Neuron (in vitro differentiated cells): ENCODE measurements at regions not wholly inside any gene's neighbourhood (a gene's known extent, or its start where the extent isn't known, plus 50 kb on each side); places are given as distances from the start of the nearest gene placed in this dataset.

Experiments
- H2AFZ ChIP-seq: one replicate; pipeline ENCODE4 v1.6.1; 2013; ENCODE audit warnings: low read depth, mild to moderate bottlenecking, inconsistent platforms, low read length, moderate library complexity
- H3K27me3 ChIP-seq: one replicate; pipeline ENCODE4 v1.6.1; 2013; ENCODE audit warnings: low read length; ENCODE audit not compliant: insufficient read depth
- H3K36me3 ChIP-seq: one replicate; pipeline ENCODE4 v1.6.1; 2013; ENCODE audit warnings: low read length; ENCODE audit not compliant: insufficient read depth
- H3K4me1 ChIP-seq: one replicate; pipeline ENCODE4 v1.6.1; 2013; ENCODE audit warnings: low read length; ENCODE audit not compliant: insufficient read depth
- H3K4me3 ChIP-seq: 2 replicates; pipeline ENCODE4 v1.5.1; 2013; ENCODE audit warnings: mild to moderate bottlenecking, low read length, moderate library complexity
- H3K9me3 ChIP-seq: one replicate; pipeline ENCODE4 v1.6.1; 2013; ENCODE audit warnings: low read length

DNA sequence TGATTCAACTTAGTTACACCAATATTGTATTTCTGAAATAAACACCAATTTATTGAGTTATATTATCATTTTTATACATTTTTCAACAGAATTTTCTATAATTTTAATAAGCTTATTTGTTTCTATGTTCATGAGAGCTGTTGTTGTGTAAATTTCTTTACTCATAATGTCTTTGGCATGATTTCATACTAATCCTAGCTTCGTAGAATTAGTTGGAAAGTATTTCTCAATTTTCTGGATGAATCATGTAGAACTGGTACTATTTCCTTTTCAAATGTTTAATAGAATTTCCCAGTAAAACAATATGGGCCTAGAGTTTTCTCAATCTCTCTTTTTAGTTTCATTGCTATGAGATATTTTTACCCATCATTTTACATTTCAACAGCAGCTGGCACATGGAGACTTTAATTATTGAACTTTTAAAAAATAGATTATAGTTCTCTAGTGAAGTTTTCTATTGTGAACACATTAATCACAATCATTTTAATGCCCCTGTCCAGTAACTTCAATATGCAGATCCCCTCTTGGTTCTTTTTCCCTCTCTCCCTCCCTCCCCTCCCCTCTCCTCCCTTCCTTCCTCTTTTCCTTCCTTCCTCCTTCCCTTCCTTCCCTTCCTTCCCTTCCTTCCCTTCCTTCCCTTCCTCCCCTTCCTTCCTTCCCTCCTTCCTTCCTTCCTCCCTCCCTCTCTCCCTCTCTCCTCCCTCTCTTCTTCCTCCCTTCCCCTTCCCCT lies 1357.1 kb downstream of the ZPLD1 start:
- H3K36me3 ChIP-seq: no peaks in the 10 kb centered on the region
- H3K9me3 ChIP-seq: no peaks in the 10 kb centered on the region
- no peaks in the 10 kb centered on the region for H3K27me3 ChIP-seq
- H3K4me1 ChIP-seq: no peaks in the 10 kb centered on the region
- no peak overlapping the region for H3K4me3 ChIP-seq
- no peak overlapping the region for H2AFZ ChIP-seq

DNA sequence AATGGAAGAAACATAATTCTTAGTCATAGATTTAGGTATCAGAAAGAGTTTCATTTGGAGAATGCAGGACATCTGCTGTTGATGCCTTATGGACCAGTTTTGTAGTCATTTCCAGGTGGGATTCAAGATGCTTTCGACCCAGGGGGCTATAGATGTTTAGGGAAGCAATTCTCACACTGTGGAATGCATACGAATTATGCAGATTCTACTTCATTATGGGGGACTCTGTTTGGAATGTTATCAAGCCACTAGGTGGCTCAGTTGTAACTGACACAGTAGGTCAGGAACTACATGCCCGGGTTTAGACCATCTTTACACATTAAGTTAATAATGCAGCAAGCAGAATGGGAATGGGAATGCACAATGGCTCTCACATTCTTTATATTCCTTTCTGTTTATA lies 1359.8 kb downstream of the ZPLD1 start:
- no peak overlapping the region for H3K4me3 ChIP-seq
- no peaks in the 10 kb centered on the region for H3K27me3 ChIP-seq
- H3K9me3 ChIP-seq: no peaks in the 10 kb centered on the region
- no peak overlapping the region for H2AFZ ChIP-seq
- no peaks in the 10 kb centered on the region for H3K4me1 ChIP-seq
- H3K36me3 ChIP-seq: no peaks in the 10 kb centered on the region

DNA sequence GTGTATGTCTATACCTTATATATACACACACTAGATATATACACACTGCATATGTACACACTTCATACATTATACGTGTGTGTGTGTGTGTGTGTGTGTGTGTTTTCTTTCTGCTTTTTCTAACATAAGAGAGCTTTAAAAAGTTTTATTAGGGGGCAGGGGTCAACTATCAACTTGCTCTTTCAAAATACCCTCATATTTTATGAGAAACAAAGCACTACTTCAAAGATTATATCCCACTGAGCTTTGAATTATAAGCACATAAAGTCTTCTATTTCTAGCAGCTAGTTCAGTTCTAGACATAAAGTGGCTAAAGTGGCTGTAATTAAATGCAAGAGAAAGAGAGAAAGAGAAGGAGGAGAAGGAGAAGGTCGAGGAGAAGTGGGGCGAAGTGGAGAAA lies 1361.3 kb downstream of the ZPLD1 start:
- Histone ChIP-seq H3K4me1 (no peaks in the 10 kb centered on the region), H3K36me3 (no peaks in the 10 kb centered on the region), H3K9me3 (no peaks in the 10 kb centered on the region), H2AFZ (no peak overlapping the region), H3K4me3 (no peak overlapping the region), H3K27me3 (no peaks in the 10 kb centered on the region)

DNA sequence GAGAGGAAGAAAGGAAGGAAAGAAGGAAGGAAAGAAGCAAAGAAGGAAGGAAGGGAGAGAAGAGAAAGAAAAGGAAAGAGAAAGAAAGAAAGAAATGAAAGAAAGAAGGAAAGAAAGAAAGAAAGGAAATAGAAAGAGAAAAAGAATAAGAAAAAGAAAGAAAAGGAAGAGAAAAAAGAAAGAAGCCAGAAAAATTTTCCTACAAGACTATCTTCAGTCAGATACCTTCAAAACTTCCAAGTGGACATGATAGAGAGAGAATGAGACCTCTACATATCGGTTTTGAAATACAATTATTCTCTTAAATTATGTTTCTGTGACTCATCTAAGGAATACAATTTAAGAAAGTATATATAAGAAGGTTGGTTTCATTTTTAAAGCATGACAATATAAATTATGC lies 1369.0 kb downstream of the ZPLD1 start:
- H3K36me3 ChIP-seq: no peaks in the 10 kb centered on the region
- H3K27me3 ChIP-seq: no peaks in the 10 kb centered on the region
- H2AFZ ChIP-seq: no peak overlapping the region
- H3K4me3 ChIP-seq: no peak overlapping the region
- no peaks in the 10 kb centered on the region for H3K9me3 ChIP-seq
- no peaks in the 10 kb centered on the region for H3K4me1 ChIP-seq

DNA sequence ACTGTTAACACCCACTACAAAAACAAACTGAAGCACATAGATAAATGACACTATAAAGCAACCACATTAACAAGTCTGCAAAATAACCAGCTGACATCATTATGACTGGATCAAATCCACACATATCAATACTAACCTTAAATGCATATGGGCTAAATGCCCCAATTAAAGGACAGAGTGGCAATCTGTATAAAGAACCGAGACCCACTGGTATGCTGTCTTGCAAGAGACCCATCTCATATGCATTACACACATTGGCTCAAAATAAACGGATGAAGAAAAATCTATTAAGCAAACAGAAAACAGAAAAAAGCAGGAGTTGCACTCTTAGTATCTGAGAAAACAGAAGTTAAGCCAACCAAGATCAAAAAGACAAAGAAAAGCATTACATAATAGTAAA lies 1375.4 kb downstream of the ZPLD1 start:
- H3K27me3 ChIP-seq: no peaks in the 10 kb centered on the region
- no peak overlapping the region for H2AFZ ChIP-seq
- no peaks in the 10 kb centered on the region for H3K36me3 ChIP-seq
- no peak overlapping the region for H3K4me3 ChIP-seq
- no peaks in the 10 kb centered on the region for H3K4me1 ChIP-seq
- H3K9me3 ChIP-seq: no peaks in the 10 kb centered on the region

DNA sequence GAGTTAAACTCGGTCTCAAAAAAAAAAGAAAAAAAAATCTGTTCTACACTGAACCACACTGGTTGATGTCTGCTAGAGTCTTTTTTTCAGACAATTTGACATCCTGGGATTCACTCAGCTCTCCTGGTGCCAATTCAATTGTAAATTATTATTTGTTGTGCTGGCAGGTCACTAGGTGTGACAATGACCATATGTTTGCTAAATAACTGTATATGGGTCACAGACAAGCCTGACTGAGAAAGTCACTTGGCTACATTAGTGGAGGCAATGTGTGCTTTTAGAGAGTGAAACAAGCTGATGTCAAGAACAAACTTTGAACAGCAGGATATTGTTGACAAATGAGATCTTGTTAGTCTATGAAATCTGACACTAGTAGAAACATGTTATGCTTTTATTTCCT lies 1379.1 kb downstream of the ZPLD1 start:
- Histone ChIP-seq H3K36me3 (no peaks in the 10 kb centered on the region), H3K9me3 (no peaks in the 10 kb centered on the region), H3K4me3 (no peak overlapping the region), H2AFZ (no peak overlapping the region), H3K4me1 (peaks cover 4% of the 10 kb centered on the region), H3K27me3 (no peaks in the 10 kb centered on the region)

GRCh38 chr3:103818398-103818797 lies 1383.6 kb downstream of the ZPLD1 start:
- Histone ChIP-seq H3K36me3 (no peaks in the 10 kb centered on the region), H3K9me3 (no peaks in the 10 kb centered on the region), H3K4me1 (peaks cover 6% of the 10 kb centered on the region), H3K4me3 (no peak overlapping the region), H2AFZ (peak overlapping the region; percentile 49), H3K27me3 (no peaks in the 10 kb centered on the region)

GRCh38 chr3:103818800-103819199 lies 1384.0 kb downstream of the ZPLD1 start:
- Histone ChIP-seq H3K9me3 (no peaks in the 10 kb centered on the region), H3K4me1 (peaks cover 6% of the 10 kb centered on the region), H3K4me3 (no peak overlapping the region), H3K36me3 (no peaks in the 10 kb centered on the region), H3K27me3 (no peaks in the 10 kb centered on the region), H2AFZ (peak overlapping the region; percentile 49)

GRCh38 chr3:103825586-103825985 lies 1390.8 kb downstream of the ZPLD1 start:
- H3K9me3 ChIP-seq: no peaks in the 10 kb centered on the region
- no peak overlapping the region for H2AFZ ChIP-seq
- no peaks in the 10 kb centered on the region for H3K27me3 ChIP-seq
- no peak overlapping the region for H3K4me3 ChIP-seq
- no peaks in the 10 kb centered on the region for H3K36me3 ChIP-seq
- no peaks in the 10 kb centered on the region for H3K4me1 ChIP-seq

DNA sequence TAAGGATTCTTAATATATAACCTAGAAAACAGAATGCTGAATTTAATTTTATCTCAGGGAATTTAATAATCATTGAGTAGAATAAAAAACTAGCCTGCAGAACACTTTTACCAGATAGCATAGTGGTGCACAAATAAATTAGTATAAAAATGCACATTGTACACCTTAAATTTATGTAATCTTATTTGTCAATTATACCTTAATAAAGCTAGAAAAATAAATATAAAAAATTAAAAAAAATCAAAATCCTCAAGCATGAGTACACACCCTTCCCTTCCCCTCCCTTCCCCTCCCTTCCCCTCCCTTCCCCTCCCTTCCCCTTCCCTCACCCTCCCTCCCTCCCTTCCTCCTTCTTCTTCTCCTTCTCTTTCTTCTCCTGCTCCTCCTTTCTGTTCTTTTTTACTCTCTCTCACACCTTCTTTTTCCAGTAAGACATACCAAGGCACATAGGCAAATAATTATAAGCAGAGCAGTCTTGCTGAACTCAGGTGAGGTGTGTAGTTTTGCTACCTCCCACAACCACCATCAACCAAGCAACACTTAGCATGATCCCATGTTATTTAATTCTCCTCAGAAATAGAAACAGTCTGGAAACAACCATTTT lies 1395.0 kb downstream of the ZPLD1 start:
- Histone ChIP-seq H3K4me1 (no peaks in the 10 kb centered on the region), H3K27me3 (no peaks in the 10 kb centered on the region), H2AFZ (no peak overlapping the region), H3K36me3 (no peaks in the 10 kb centered on the region), H3K4me3 (no peak overlapping the region), H3K9me3 (no peaks in the 10 kb centered on the region)

- Histone ChIP-seq H3K27me3 (no peaks in the 10 kb centered on the region), H2AFZ (no peak overlapping the region), H3K4me1 (no peaks in the 10 kb centered on the region), H3K36me3 (no peaks in the 10 kb centered on the region), H3K9me3 (no peaks in the 10 kb centered on the region), H3K4me3 (no peak overlapping the region)
These were observed 1412.6 kb downstream of the ZPLD1 start for GRCh38 chr3:103847081-103848062.

- no peak overlapping the region for H3K4me3 ChIP-seq
- no peaks in the 10 kb centered on the region for H3K36me3 ChIP-seq
- no peaks in the 10 kb centered on the region for H3K4me1 ChIP-seq
- H2AFZ ChIP-seq: no peak overlapping the region
- H3K27me3 ChIP-seq: no peaks in the 10 kb centered on the region
- H3K9me3 ChIP-seq: no peaks in the 10 kb centered on the region
These were observed 1417.0 kb downstream of the ZPLD1 start for GRCh38 chr3:103851793-103852192.

GRCh38 chr3:103862415-103862814 lies 1427.6 kb downstream of the ZPLD1 start:
- Histone ChIP-seq H3K27me3 (no peaks in the 10 kb centered on the region), H3K4me3 (no peak overlapping the region), H2AFZ (no peak overlapping the region), H3K36me3 (no peaks in the 10 kb centered on the region), H3K9me3 (no peaks in the 10 kb centered on the region), H3K4me1 (no peaks in the 10 kb centered on the region)
